Ramos (cell line): ENCODE measurements at regions not wholly inside any gene's neighbourhood (a gene's known extent, or its start where the extent isn't known, plus 50 kb on each side); places are given as distances from the start of the nearest gene placed in this dataset.

Experiments
- in situ Hi-C: fragments of 300-500 bp; cut with MboI; formaldehyde crosslinking; loops from one replicate; pipeline ENCODE4 v1.14.3; 2022; ENCODE audit warnings: low sequenced_read_pairs; ENCODE audit not compliant: unreplicated experiment

GRCh38 chr2:56508662-56509061 is 324.9 kb downstream of the CCDC85A start:
- in situ Hi-C loops = no loop called here

GRCh38 chr2:56510610-56511009 is 326.8 kb downstream of the CCDC85A start:
- in situ Hi-C loops = no loop called here

DNA sequence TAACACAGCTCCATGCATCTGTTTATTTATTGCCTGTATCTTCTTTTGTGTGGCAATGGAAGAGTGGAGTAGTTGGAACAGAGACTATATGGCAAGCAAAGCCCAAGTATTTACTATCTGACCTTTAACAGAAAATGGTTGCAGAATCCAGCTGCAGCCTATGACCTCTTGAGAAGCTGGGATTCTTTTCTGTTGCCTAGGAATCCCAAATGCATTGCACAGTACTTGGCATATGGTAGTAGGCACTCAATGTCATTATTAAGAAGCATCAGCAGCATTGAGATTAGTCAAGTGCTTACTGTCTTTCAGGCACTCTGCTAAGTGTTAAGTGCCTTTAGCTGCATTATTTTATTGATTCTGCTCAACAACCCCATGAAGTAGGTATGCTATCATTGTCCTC is 331.6 kb downstream of the CCDC85A start:
- in situ Hi-C loops = no loop called here

GRCh38 chr2:56519806-56520205 is 336.0 kb downstream of the CCDC85A start:
- in situ Hi-C loops = no loop called here

- in situ Hi-C loops = no loop called here
Measured at GRCh38 chr2:56522605-56523089, 338.9 kb downstream of the CCDC85A start.

DNA sequence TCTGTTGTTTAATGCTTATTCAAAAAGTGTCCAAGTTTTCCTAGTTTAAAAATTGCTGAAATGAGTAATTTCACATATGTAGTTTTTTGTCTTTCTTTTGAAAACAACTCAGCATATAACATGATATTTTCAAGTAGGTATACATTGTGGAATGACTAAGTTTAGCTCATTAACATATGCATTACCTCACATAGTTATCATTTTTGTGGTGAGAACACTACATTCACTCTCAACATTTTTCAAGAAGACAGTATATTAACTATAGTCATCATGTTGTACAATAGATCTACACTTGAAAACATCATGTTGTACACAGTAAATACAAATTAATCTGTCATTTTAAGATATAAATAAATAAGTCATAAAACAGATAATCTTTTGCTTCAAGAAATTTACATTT is 340.0 kb downstream of the CCDC85A start:
- in situ Hi-C loops = no loop called here

GRCh38 chr2:56531668-56532420 is 348.1 kb downstream of the CCDC85A start:
- in situ Hi-C loops = no loop called here

GRCh38 chr2:56534321-56534720 is 350.5 kb downstream of the CCDC85A start:
- in situ Hi-C loops = no loop called here

GRCh38 chr2:56537756-56538155 is 354.0 kb downstream of the CCDC85A start:
- in situ Hi-C loops = no loop called here

GRCh38 chr2:56539618-56540017 is 355.8 kb downstream of the CCDC85A start:
- in situ Hi-C loops = no loop called here

DNA sequence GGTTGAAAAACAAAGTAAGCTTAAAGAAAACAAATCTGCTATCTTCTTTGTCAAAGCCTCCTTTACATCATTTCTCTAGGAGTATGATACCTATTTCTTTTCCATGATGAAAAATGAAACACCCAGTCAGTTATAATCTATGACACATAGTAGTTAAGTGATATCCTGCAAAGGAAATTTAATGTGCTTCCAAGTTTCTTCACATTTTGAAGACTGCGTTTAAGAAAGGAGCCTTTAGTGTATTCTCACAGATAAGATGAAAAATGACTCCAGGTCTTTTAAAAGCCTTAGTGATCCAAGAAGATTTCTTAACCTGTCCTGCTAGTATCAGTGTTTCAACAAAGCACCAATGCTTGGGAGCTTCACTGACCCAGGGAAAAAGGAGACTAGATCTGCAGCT is 356.7 kb downstream of the CCDC85A start:
- in situ Hi-C loops = no loop called here

- in situ Hi-C loops = no loop called here
Measured at GRCh38 chr2:56540916-56541315, 357.1 kb downstream of the CCDC85A start.

GRCh38 chr2:56542213-56542612 is 358.4 kb downstream of the CCDC85A start:
- in situ Hi-C loops = no loop called here

GRCh38 chr2:56565143-56565542 is 381.4 kb downstream of the CCDC85A start:
- in situ Hi-C loops = no loop called here

- in situ Hi-C loops = no loop called here
Measured at GRCh38 chr2:56571074-56571473, 387.3 kb downstream of the CCDC85A start.

DNA sequence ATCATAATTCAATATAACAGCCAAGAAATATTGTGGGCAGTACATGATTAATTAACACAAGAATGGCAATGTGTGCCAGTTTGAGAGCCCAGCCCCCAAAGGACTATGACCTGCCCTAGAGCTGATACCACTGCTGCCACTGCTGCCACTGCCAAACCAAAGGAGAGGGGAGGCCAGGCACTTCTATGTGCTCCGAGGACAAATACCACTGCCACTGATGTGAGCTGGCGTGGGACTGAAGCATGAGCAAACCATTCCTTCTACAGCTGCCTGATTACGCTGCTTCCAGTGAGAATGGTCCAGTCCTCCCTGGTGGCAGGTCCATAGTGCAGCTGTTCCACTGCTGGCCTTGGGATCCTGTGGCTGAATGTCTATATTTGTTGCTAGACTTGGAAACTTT is 392.2 kb downstream of the CCDC85A start:
- in situ Hi-C loops = no loop called here

GRCh38 chr2:56580242-56580641 is 396.5 kb downstream of the CCDC85A start:
- in situ Hi-C loops = no loop called here

- in situ Hi-C loops = no loop called here
Measured at GRCh38 chr2:56582570-56582969, 398.8 kb downstream of the CCDC85A start.

- in situ Hi-C loops = no loop called here
Measured at GRCh38 chr2:56583796-56584315, 400.1 kb downstream of the CCDC85A start.

DNA sequence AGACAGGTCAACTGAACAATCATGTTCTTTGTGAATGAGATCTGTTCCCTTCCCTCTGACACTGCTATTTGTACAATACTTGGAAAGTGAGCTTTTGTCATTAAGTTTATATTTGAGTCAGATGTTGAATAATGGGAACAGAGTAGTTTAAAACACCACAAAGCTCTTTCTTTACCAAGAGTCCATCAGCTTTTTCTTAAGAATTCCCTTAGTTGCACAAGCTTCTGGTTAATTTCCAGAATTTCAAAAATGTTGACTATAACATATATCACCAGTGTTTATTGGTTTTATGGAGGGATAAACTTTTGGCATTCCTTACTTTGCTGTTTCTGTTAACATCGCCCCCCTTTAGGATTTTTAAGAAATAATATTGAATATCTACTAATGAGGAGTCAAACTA is 403.7 kb downstream of the CCDC85A start:
- in situ Hi-C loops = no loop called here

GRCh38 chr2:56589194-56589593 is 405.4 kb downstream of the CCDC85A start:
- in situ Hi-C loops = no loop called here

DNA sequence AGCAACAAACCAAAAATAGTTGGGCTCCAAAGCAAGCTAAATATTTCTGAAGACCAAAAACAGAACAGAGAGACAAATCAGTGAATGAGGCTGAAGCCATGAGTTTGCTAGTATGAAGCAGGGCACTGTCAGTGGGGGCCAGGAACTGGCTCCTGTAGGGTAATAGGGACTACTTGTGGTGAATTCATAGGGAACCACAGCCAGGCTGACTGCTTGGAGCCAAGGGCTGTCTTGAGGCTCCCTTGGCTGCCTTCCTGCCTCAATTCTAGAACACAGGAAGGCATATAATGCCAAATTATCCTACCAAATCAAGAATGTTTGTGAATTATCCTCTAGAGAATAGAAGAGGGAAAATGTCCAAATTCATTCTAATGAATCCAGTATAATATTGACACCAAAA is 406.0 kb downstream of the CCDC85A start:
- in situ Hi-C loops = no loop called here
